WTC11 (cell line): ENCODE measurements at regions not wholly inside any gene's neighbourhood (a gene's known extent, or its start where the extent isn't known, plus 50 kb on each side); places are given as distances from the start of the nearest gene placed in this dataset.

Source experiments
- ATAC-seq: fragments of 200-7000 bp; cut with Tn5 transposase; 2 replicates; pipeline ENCODE4 v1.10.0; 2021; ENCODE audit warnings: mild to moderate bottlenecking, moderate library complexity
- CTCF ChIA-PET: fragments of 300-600 bp; sonication (Branson Sonifier 250); formaldehyde crosslinking; loops from one replicate; lab custom pipeline; 2021; ENCODE audit warnings: antibody characterized with exemption; lab: Charles Lee
- POLR2A ChIA-PET: fragments of 350-600 bp; sonication (Branson Sonifier 250); formaldehyde crosslinking; loops from one replicate; lab custom pipeline; 2021; ENCODE audit warnings: antibody characterized with exemption; lab: Charles Lee
- DNase-seq: peaks from one replicate; pipeline ENCODE4 v3.0.0; 2021; ENCODE audit warnings: low spot score
- H3K27ac Mint-ChIP-seq: 2 replicates; pipeline ENCODE4 v1.8.0; 2021; ENCODE audit warnings: mixed read lengths
- H3K27me3 Mint-ChIP-seq: 2 replicates; pipeline ENCODE4 v1.8.0; 2021; ENCODE audit warnings: low read depth, mild to moderate bottlenecking, moderate library complexity, mixed read lengths
- H3K36me3 Mint-ChIP-seq: 2 replicates; pipeline ENCODE4 v1.8.0; 2021; ENCODE audit warnings: mixed read lengths
- H3K4me1 Mint-ChIP-seq: 2 replicates; pipeline ENCODE4 v1.8.0; 2022; ENCODE audit warnings: mixed read lengths
- H3K4me3 Mint-ChIP-seq: 2 replicates; pipeline ENCODE4 v1.8.0; 2021; ENCODE audit warnings: mild to moderate bottlenecking, moderate library complexity, mixed read lengths
- H3K9me3 Mint-ChIP-seq: 2 replicates; pipeline ENCODE4 v1.8.0; 2021; ENCODE audit warnings: mixed read lengths
- ATF1 ChIP-seq: sonication (generic); formaldehyde crosslinking; IDR thresholded peaks from 2 replicates; pipeline ENCODE4 v1.8.1; 2023; ENCODE audit warnings: mild to moderate bottlenecking, moderate library complexity, missing genetic modification reagents
- ATF2 ChIP-seq: sonication (generic); formaldehyde crosslinking; IDR thresholded peaks from 2 replicates; pipeline ENCODE4 v1.8.1; 2022; ENCODE audit warnings: low read depth, missing genetic modification reagents, borderline replicate concordance
- ATF6 ChIP-seq: sonication (generic); formaldehyde crosslinking; IDR thresholded peaks from 2 replicates; pipeline ENCODE4 v1.8.1; 2023; ENCODE audit warnings: mild to moderate bottlenecking, missing genetic modification reagents
- CDX4 ChIP-seq: fragments of 250-450 bp; sonication (Bioruptor Pico); IDR thresholded peaks from 2 replicates; pipeline ENCODE4 v1.9.0; 2021; ENCODE audit warnings: moderate library complexity, mild to moderate bottlenecking, inconsistent platforms, borderline replicate concordance
- CREM ChIP-seq: sonication (generic); formaldehyde crosslinking; IDR thresholded peaks from 2 replicates; pipeline ENCODE4 v1.8.1; 2022; ENCODE audit warnings: mild to moderate bottlenecking, missing genetic modification reagents, moderate library complexity
- E2F1 ChIP-seq: sonication (generic); formaldehyde crosslinking; IDR thresholded peaks from 2 replicates; pipeline ENCODE4 v1.8.0; 2022; ENCODE audit warnings: mild to moderate bottlenecking, missing genetic modification reagents
- ERG ChIP-seq: fragments of 250-450 bp; sonication (Bioruptor Pico); IDR thresholded peaks from 2 replicates; pipeline ENCODE4 v1.8.0; 2021; ENCODE audit warnings: mild to moderate bottlenecking
- FOXJ3 ChIP-seq: sonication (generic); formaldehyde crosslinking; IDR thresholded peaks from 2 replicates; pipeline ENCODE4 v1.9.0; 2021; ENCODE audit warnings: missing genetic modification reagents, mild to moderate bottlenecking, borderline replicate concordance
- FOXK1 ChIP-seq: sonication (generic); formaldehyde crosslinking; IDR thresholded peaks from 2 replicates; pipeline ENCODE4 v1.8.0; 2022; ENCODE audit warnings: mild to moderate bottlenecking, moderate library complexity, missing genetic modification reagents
- HMGXB4 ChIP-seq: sonication (generic); formaldehyde crosslinking; IDR thresholded peaks from 2 replicates; pipeline ENCODE4 v1.8.1; 2023; ENCODE audit warnings: mild to moderate bottlenecking, moderate library complexity, missing genetic modification reagents
- JAZF1 ChIP-seq: fragments of 250-450 bp; sonication (Bioruptor Pico); IDR thresholded peaks from 2 replicates; pipeline ENCODE4 v1.9.0; 2021; ENCODE audit warnings: moderate library complexity, mild to moderate bottlenecking, inconsistent platforms
- JUN ChIP-seq: sonication (generic); formaldehyde crosslinking; IDR thresholded peaks from 2 replicates; pipeline ENCODE4 v1.8.0; 2023; ENCODE audit warnings: mild to moderate bottlenecking, missing genetic modification reagents
- NFYB ChIP-seq: sonication (generic); formaldehyde crosslinking; conservative IDR thresholded peaks from 2 replicates; pipeline ENCODE4 v1.8.0; 2022; ENCODE audit warnings: low read depth, missing genetic modification reagents
- NR1H2 ChIP-seq: sonication (generic); formaldehyde crosslinking; IDR thresholded peaks from 2 replicates; pipeline ENCODE4 v1.9.0; 2021; ENCODE audit warnings: mild to moderate bottlenecking, moderate library complexity, missing genetic modification reagents
- NR2C2 ChIP-seq: sonication (generic); formaldehyde crosslinking; IDR thresholded peaks from 2 replicates; pipeline ENCODE4 v1.8.0; 2022; ENCODE audit warnings: mild to moderate bottlenecking, missing genetic modification reagents
- OVOL2 ChIP-seq: fragments of 250-450 bp; sonication (Bioruptor Pico); IDR thresholded peaks from 2 replicates; pipeline ENCODE4 v1.9.0; 2021; ENCODE audit warnings: mild to moderate bottlenecking, borderline replicate concordance
- PREB ChIP-seq: sonication (generic); formaldehyde crosslinking; IDR thresholded peaks from 2 replicates; pipeline ENCODE4 v1.8.1; 2022; ENCODE audit warnings: mild to moderate bottlenecking, missing genetic modification reagents, moderate library complexity, borderline replicate concordance
- TEAD4 ChIP-seq: sonication (generic); formaldehyde crosslinking; IDR thresholded peaks from 2 replicates; pipeline ENCODE4 v1.8.0; 2022; ENCODE audit warnings: mild to moderate bottlenecking, missing genetic modification reagents
- USF1 ChIP-seq: sonication (generic); formaldehyde crosslinking; IDR thresholded peaks from 2 replicates; pipeline ENCODE4 v1.8.0; 2022; ENCODE audit warnings: mild to moderate bottlenecking, missing genetic modification reagents
- ZBTB43 ChIP-seq: sonication (generic); formaldehyde crosslinking; IDR thresholded peaks from 2 replicates; pipeline ENCODE4 v1.8.1; 2023; ENCODE audit warnings: mild to moderate bottlenecking, missing genetic modification reagents
- ZNF317 ChIP-seq: sonication (generic); formaldehyde crosslinking; IDR thresholded peaks from 2 replicates; pipeline ENCODE4 v1.8.1; 2023; ENCODE audit warnings: low read depth, mild to moderate bottlenecking, moderate library complexity, missing genetic modification reagents, borderline replicate concordance
- ZSCAN18 ChIP-seq: fragments of 250-450 bp; sonication (Bioruptor Pico); IDR thresholded peaks from 2 replicates; pipeline ENCODE4 v2.1.2; 2022; ENCODE audit warnings: mild to moderate bottlenecking, moderate library complexity

- TF ChIP-seq FOXK1 (CRISPR knock-in tag) (no peak), TEAD4 (CRISPR knock-in tag) (no peak), ATF1 (CRISPR knock-in tag) (no peak), NFYB (CRISPR knock-in tag) (no peak), USF1 (CRISPR knock-in tag) (no peak), ZBTB43 (CRISPR knock-in tag) (no peak), ATF6 (CRISPR knock-in tag) (no peak), ERG (CRISPR knock-in tag) (no peak), CREM (CRISPR knock-in tag) (no peak), FOXJ3 (CRISPR knock-in tag) (no peak), NR1H2 (no peak), JAZF1 (CRISPR knock-in tag) (no peak), NR2C2 (no peak), JUN (CRISPR knock-in tag) (no peak), ZSCAN18 (CRISPR knock-in tag) (no peak), E2F1 (CRISPR knock-in tag) (no peak), PREB (CRISPR knock-in tag) (no peak)
- ChIA-PET CTCF (interaction anchor here (1.1 kb wide), 1 partner anchor 398 kb away, joined by 3 read pairs; no protein-coding TSS in a partner anchor), POLR2A (no interaction called here)
- peak; percentile 65 for ATAC-seq
- Mint-ChIP-seq H3K27ac (no peak overlapping the region), H3K9me3 (peaks cover 21% of the 10 kb centered on the region), H3K4me3 (no peak overlapping the region), H3K27me3 (no peaks in the 10 kb centered on the region), H3K36me3 (no peaks in the 10 kb centered on the region), H3K4me1 (peaks cover 19% of the 10 kb centered on the region)
- DNase-seq: peak; percentile 17
Measured at GRCh38 chr12:38508246-38508645, 191.7 kb downstream of the ALG10B start.

- peaks cover 27% of the 10 kb centered on the region for H3K9me3 Mint-ChIP-seq
- no peak overlapping the region for H3K4me3 Mint-ChIP-seq
- CTCF ChIA-PET: interaction anchor here (1.3 kb wide), 1 partner anchor 29 kb away, joined by 3 read pairs; no protein-coding TSS in a partner anchor
- H3K4me1 Mint-ChIP-seq: peaks cover 5% of the 10 kb centered on the region; the same call in 1 of the 2 replicates
- POLR2A ChIA-PET: no interaction called here
- no peak overlapping the region for H3K27ac Mint-ChIP-seq
- no peaks in the 10 kb centered on the region for H3K27me3 Mint-ChIP-seq
- no peaks in the 10 kb centered on the region for H3K36me3 Mint-ChIP-seq
- DNase-seq (no peak), ATAC-seq (no peak)
- TF ChIP-seq ATF2 (CRISPR knock-in tag) (no peak), CDX4 (CRISPR knock-in tag) (no peak), TEAD4 (CRISPR knock-in tag) (no peak), HMGXB4 (no peak), ZNF317 (CRISPR knock-in tag) (no peak), OVOL2 (CRISPR knock-in tag) (no peak)
Measured at GRCh38 chr12:38515912-38516311, 199.3 kb downstream of the ALG10B start.
